ENCODE measurements at regions not wholly inside any gene's neighbourhood (a gene's known extent, or its start where the extent isn't known, plus 50 kb on each side); places are given as distances from the start of the nearest gene placed in this dataset.

DNA sequence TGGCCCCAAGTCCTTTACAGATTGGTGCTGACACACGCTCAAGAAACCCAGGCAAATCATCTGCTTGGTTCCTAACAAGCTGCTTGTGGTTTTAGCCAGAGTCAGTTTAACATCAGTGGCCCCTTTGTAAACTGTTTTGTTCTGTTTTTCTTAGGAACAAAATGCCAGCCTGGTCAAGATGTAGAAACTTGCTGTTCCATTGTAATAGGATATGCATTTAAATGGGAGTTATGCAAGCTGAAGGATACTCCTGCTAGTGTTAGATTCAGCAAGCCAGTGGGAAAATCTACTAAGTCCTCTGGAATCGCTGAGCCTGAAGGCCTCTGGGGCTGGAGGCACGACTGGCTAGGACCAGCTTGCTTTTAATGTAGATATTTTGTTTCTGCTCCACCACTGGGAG, 391.1 kb downstream of the TLE4 start:
- TF ChIP-seq, protein P1, sequence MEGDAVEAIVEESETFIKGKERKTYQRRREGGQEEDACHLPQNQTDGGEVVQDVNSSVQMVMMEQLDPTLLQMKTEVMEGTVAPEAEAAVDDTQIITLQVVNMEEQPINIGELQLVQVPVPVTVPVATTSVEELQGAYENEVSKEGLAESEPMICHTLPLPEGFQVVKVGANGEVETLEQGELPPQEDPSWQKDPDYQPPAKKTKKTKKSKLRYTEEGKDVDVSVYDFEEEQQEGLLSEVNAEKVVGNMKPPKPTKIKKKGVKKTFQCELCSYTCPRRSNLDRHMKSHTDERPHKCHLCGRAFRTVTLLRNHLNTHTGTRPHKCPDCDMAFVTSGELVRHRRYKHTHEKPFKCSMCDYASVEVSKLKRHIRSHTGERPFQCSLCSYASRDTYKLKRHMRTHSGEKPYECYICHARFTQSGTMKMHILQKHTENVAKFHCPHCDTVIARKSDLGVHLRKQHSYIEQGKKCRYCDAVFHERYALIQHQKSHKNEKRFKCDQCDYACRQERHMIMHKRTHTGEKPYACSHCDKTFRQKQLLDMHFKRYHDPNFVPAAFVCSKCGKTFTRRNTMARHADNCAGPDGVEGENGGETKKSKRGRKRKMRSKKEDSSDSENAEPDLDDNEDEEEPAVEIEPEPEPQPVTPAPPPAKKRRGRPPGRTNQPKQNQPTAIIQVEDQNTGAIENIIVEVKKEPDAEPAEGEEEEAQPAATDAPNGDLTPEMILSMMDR (IDR thresholded peaks at IDR 0.05; ENCODE audit: low read depth, low read length, missing control alignments) = no peak
- no peak for DNase-seq (ENCODE audit: low read depth)
- H3K4me3 ChIP-seq (ENCODE audit: low read depth, low read length) = no peak overlapping the region

DNA sequence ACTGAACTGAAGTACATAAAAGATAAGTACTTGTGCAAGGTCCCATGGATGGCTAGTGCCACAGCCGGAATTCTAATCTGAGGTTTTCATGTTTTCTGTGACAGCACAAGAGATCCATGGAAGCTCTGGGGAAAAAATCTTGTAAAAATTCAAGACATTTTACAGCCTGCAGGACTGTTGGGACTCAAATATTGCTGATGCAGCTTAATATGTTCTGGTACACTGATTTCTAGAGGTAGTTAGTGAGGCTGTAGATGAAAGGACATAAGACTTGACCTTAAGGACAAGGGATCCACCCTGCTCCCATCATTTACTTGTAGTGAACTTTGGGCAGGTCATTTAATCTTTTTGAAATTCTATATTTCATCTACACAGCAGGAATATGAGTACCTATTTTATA, 390.4 kb downstream of the TLE4 start:
- TF ChIP-seq, protein P1 (IDR thresholded peaks at IDR 0.05; ENCODE audit: low read depth, low read length, missing control alignments) = no peak

DNA sequence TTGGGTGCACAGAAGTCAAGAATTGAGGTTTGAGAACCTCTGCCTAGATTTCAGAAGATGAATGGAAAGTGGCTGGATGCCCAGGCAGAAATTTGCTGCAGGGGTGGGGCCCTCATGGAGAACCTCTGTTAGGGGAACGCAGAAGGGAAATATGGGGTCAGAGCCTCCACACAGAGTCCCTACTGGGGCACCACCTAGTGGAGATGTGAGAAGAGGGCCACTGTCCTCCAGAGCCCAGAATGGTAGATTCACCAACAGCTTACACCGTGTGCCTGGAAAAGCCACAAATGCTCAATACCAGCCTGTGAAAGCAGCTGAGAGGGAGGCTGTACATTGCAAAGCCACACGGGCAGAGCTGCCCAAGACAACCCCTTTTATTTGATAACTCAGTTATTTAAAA, 383.5 kb downstream of the TLE4 start:
- no peak for DNase-seq (ENCODE audit: low read depth)
- no peak overlapping the region for H3K4me3 ChIP-seq (ENCODE audit: low read depth, low read length)
- TF ChIP-seq, protein P1 (IDR thresholded peaks at IDR 0.05; ENCODE audit: low read depth, low read length, missing control alignments) = peak; percentile 59

More for the DNA sequence above, 390.4 kb downstream of the TLE4 start:
- DNase-seq (ENCODE audit: low read depth) = no peak
- H3K4me3 ChIP-seq (ENCODE audit: low read depth, low read length) = no peak overlapping the region

DNA sequence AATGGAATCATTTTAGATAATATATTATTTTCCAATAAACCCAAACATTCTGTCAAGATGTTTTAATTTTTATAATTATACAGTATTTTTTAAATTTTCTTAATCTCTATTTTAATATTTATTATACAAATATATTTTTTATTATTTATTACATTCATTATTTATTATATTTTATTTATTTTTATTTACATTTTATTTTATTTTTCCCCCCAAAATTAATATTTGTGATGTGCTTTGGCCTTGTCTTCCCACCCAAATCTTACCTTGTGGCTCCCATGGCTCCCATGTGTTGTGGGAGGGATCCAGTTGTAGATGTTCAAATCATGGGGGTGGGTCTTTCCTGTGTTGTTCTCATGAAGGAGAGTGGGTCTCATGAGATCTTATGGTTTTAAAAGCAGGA, 382.1 kb downstream of the TLE4 start:
- no peak for DNase-seq (ENCODE audit: low read depth)
- TF ChIP-seq, protein P1 (IDR thresholded peaks at IDR 0.05; ENCODE audit: low read depth, low read length, missing control alignments) = no peak
- H3K4me3 ChIP-seq (ENCODE audit: low read depth, low read length) = no peak overlapping the region

DNA sequence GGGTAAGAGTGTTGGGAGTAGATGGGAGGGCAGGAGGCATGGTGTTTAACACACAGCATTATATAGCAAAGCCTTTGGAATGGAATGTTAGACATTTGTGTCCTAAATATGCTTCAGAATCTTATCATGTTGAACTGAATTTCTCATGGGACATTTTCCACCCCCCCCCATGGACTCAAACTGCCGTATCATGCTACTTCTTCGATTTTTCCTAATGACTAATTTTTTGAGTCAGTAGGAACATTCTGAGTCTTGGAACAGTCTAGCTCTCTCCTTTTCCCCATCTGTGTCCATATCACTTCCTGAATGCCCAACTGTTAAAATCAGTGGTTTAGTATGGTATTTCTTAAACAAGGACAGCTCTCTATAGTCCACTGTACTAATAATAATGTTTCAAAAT, 380.6 kb downstream of the TLE4 start:
- TF ChIP-seq, protein P1 (IDR thresholded peaks at IDR 0.05; ENCODE audit: low read depth, low read length, missing control alignments) = no peak
- no peak for DNase-seq (ENCODE audit: low read depth)
- no peak overlapping the region for H3K4me3 ChIP-seq (ENCODE audit: low read depth, low read length)

DNA sequence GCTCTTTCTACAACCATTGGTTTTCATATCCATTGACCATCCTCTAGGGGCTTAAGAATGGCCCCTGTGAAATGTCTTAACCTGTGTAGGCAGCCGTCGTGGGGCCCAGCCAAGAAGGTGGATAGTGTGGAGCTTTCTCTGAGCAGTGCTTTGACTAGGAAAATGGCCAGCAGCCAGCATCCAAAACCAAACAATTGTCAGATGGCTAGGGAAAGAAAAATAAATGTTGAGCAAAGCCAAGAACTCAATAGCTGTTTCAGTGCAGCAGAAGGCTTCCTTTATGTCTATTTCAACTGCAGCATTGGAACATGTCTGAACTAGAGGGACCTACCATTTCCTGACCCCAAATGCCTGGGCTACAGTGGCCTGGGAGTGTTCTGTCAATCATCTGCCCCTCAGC, 374.9 kb downstream of the TLE4 start:
- H3K4me3 ChIP-seq (ENCODE audit: low read depth, low read length) = no peak overlapping the region
- TF ChIP-seq, protein P1 (IDR thresholded peaks at IDR 0.05; ENCODE audit: low read depth, low read length, missing control alignments) = no peak
- no peak for DNase-seq (ENCODE audit: low read depth)

DNA sequence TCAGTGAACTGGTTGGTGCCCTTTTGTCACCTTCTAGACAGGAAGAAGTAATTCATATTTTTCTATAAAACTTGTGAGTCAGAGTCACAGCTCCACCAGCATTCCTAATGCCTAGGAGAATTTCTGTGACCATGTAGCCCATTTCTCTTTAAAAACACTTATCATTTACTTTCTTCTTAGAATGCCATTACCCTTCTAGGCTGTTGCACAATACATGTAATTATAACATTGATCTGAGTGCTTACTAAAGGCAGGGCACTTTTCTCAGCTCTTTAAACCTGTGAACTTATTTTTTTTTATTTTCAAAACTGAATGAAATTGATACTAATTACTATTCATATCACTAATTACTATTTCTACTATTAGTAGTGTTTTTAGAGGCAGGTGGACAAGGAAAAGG, 373.7 kb downstream of the TLE4 start:
- TF ChIP-seq, protein P1 (IDR thresholded peaks at IDR 0.05; ENCODE audit: low read depth, low read length, missing control alignments) = no peak
- no peak for DNase-seq (ENCODE audit: low read depth)
- no peak overlapping the region for H3K4me3 ChIP-seq (ENCODE audit: low read depth, low read length)
